Ishikawa (cell line): ENCODE measurements at regions not wholly inside any gene's neighbourhood (a gene's known extent, or its start where the extent isn't known, plus 50 kb on each side); places are given as distances from the start of the nearest gene placed in this dataset.

Experiments
- CEBPB ChIP-seq: IDR thresholded peaks from 2 replicates; pipeline ENCODE4 v1.6.1; 2012
- CREB1 ChIP-seq: IDR thresholded peaks from 2 replicates; pipeline ENCODE4 v1.6.1; 2012; ENCODE audit warnings: low read depth
- EGR1 ChIP-seq: IDR thresholded peaks from 2 replicates; pipeline ENCODE4 v1.6.1; 2012
- EP300 ChIP-seq: IDR thresholded peaks from 2 replicates; pipeline ENCODE4 v1.6.1; 2012; ENCODE audit warnings: borderline replicate concordance
- FOXM1 ChIP-seq: IDR thresholded peaks from 2 replicates; pipeline ENCODE4 v1.6.1; 2012; ENCODE audit warnings: low read depth, borderline replicate concordance
- NFIC ChIP-seq: IDR thresholded peaks from 2 replicates; pipeline ENCODE4 v1.6.1; 2012
- RAD21 ChIP-seq: IDR thresholded peaks from 2 replicates; pipeline ENCODE4 v1.6.1; 2012; ENCODE audit warnings: low read depth
- REST ChIP-seq: IDR thresholded peaks from 2 replicates; pipeline ENCODE4 v1.6.1; 2012; ENCODE audit warnings: low read depth, mild to moderate bottlenecking
- TAF1 ChIP-seq: IDR thresholded peaks from 2 replicates; pipeline ENCODE4 v1.6.1; 2012; ENCODE audit warnings: low read depth, mild to moderate bottlenecking
- TCF12 ChIP-seq: IDR thresholded peaks from 2 replicates; pipeline ENCODE4 v1.6.1; 2012; ENCODE audit warnings: low read depth
- TEAD4 ChIP-seq: IDR thresholded peaks from 2 replicates; pipeline ENCODE4 v1.6.1; 2012
- USF1 ChIP-seq: IDR thresholded peaks from 2 replicates; pipeline ENCODE4 v1.6.1; 2012
- YY1 ChIP-seq: IDR thresholded peaks from 2 replicates; pipeline ENCODE4 v1.6.1; 2012; ENCODE audit warnings: low read depth
- ZBTB7A ChIP-seq: IDR thresholded peaks from 2 replicates; pipeline ENCODE4 v1.6.1; 2012; ENCODE audit warnings: low read depth
- TF ChIP-seq, protein P1 (sequence below): IDR thresholded peaks from 2 replicates; pipeline ENCODE4 v1.6.1; 2012

DNA sequence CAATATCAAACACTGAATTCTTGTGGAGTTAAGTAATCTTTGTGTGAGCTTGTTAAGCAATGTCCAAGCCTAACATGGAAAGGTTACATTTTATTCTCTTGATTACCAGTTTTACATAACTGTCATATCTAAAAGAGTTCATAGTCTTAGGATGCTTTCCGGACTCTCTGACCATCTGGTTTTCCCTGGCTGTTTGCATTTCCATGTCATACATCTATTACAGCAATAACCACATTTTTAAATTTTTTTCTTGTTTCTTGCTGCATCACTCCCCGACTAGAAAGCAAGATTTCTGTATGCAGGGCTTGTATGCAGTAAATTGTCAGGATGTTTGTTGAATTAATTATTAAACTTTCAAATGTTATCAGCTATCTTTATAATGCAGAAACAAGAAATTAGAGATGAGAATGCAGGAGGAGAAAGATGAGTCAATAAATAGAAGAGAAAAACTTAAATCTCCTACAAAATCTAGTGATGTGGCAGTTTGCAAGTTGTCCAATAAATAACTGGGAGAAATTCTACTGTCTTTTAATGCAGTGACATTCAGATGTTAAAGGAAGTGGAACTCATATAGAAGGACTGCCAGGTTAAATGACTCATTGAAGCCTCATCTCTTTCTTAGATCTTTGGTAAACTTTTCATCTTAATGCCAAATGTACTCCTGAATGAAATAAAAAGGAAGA, 179.6 kb upstream of the SGCD start:
- no peak for TF ChIP-seq ZBTB7A
- TF ChIP-seq TAF1 = no peak
- no peak for TF ChIP-seq NFIC

- TF ChIP-seq ZBTB7A (no peak), TCF12 (no peak), FOXM1 (no peak), NFIC (no peak), EGR1 (no peak), RAD21 (no peak), TEAD4 (no peak), REST (no peak), EP300 (no peak), USF1 (no peak), CEBPB (no peak), TAF1 (no peak), YY1 (no peak), CREB1 (no peak)
- TF ChIP-seq, protein P1, sequence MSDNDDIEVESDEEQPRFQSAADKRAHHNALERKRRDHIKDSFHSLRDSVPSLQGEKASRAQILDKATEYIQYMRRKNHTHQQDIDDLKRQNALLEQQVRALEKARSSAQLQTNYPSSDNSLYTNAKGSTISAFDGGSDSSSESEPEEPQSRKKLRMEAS = no peak
These were observed 179.0 kb upstream of the SGCD start for GRCh38 chr5:156147944-156148285.

- TF ChIP-seq FOXM1 (no peak), TAF1 (no peak), CEBPB (no peak), TEAD4 (no peak), RAD21 (no peak), NFIC (no peak), USF1 (no peak), TCF12 (no peak), REST (no peak), CREB1 (no peak), YY1 (no peak), ZBTB7A (no peak), EP300 (no peak), EGR1 (no peak)
- TF ChIP-seq, protein P1 = no peak
These were observed 178.7 kb upstream of the SGCD start for GRCh38 chr5:156148301-156148700.

- TF ChIP-seq EP300 = no peak
These were observed 177.8 kb upstream of the SGCD start for GRCh38 chr5:156149213-156149612.

DNA sequence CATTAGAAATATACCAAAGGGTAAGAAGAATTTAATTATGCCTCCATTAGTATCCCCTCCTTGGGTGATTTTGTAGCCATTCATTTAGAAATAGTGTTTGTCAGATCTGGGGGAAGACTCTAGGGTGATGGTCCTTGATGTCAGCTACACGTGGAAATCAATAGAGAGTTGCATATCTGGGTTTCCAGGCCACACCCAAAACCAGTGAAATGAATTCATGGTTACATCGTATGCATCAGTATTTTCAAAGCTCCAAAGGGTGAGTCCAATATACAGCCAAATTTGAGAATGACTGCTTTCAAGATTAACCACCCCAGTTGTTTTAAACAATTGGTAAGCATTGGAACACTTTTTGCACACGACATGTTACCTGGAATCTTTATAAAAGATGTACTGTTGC, 173.4 kb upstream of the SGCD start:
- no peak for TF ChIP-seq TCF12
- TF ChIP-seq YY1 = no peak
- TF ChIP-seq CEBPB = no peak
- TF ChIP-seq RAD21 = no peak
- no peak for TF ChIP-seq NFIC
- TF ChIP-seq REST = no peak
- TF ChIP-seq, protein P1 = no peak
- TF ChIP-seq FOXM1 = no peak
- TF ChIP-seq USF1 = no peak
- no peak for TF ChIP-seq CREB1
- TF ChIP-seq EGR1 = no peak
- TF ChIP-seq TAF1 = no peak
- no peak for TF ChIP-seq TEAD4
- no peak for TF ChIP-seq ZBTB7A
- no peak for TF ChIP-seq EP300
